GM12874 (cell line): ENCODE measurements at regions not wholly inside any gene's neighbourhood (a gene's known extent, or its start where the extent isn't known, plus 50 kb on each side); places are given as distances from the start of the nearest gene placed in this dataset.

Source experiments
- TF ChIP-seq, protein P1 (sequence below): IDR thresholded peaks from 2 replicates; pipeline ENCODE4 v1.5.1; 2011; ENCODE audit warnings: low read depth, mild to moderate bottlenecking, control low read depth, low read length, moderate library complexity; ENCODE audit not compliant: insufficient read depth

DNA sequence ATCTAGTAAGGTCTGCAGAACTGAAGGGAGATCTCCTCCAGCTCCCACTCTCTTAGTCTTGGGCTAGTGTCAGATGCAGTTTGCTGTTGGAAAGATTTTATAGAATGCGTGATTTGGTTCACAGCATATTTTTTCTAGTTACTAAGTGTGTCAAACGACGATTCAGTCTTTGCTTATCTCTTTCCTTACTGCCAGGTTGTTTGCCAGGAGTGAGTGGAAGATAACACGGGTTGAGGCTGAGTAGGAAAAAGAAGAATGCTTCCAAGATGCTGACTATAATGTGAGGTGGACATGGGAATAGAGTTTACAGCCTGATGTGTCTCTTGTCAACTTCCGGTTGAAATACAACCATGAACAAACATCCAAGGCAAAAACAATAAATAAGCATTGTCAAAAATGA, 141.4 kb downstream of the GDAP2 start:
- TF ChIP-seq, protein P1, sequence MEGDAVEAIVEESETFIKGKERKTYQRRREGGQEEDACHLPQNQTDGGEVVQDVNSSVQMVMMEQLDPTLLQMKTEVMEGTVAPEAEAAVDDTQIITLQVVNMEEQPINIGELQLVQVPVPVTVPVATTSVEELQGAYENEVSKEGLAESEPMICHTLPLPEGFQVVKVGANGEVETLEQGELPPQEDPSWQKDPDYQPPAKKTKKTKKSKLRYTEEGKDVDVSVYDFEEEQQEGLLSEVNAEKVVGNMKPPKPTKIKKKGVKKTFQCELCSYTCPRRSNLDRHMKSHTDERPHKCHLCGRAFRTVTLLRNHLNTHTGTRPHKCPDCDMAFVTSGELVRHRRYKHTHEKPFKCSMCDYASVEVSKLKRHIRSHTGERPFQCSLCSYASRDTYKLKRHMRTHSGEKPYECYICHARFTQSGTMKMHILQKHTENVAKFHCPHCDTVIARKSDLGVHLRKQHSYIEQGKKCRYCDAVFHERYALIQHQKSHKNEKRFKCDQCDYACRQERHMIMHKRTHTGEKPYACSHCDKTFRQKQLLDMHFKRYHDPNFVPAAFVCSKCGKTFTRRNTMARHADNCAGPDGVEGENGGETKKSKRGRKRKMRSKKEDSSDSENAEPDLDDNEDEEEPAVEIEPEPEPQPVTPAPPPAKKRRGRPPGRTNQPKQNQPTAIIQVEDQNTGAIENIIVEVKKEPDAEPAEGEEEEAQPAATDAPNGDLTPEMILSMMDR, result no peak

GRCh38 chr1:117793413-117793812, 136.0 kb downstream of the GDAP2 start:
- TF ChIP-seq, protein P1, result no peak

GRCh38 chr1:117794073-117794472, 135.3 kb downstream of the GDAP2 start:
- TF ChIP-seq, protein P1, result no peak

GRCh38 chr1:117795190-117795589, 134.2 kb downstream of the GDAP2 start:
- TF ChIP-seq, protein P1, result no peak

- TF ChIP-seq, protein P1, result no peak
Measured at GRCh38 chr1:117795792-117796191, 133.6 kb downstream of the GDAP2 start.

GRCh38 chr1:117796226-117796625, 133.2 kb downstream of the GDAP2 start:
- TF ChIP-seq, protein P1, result no peak

DNA sequence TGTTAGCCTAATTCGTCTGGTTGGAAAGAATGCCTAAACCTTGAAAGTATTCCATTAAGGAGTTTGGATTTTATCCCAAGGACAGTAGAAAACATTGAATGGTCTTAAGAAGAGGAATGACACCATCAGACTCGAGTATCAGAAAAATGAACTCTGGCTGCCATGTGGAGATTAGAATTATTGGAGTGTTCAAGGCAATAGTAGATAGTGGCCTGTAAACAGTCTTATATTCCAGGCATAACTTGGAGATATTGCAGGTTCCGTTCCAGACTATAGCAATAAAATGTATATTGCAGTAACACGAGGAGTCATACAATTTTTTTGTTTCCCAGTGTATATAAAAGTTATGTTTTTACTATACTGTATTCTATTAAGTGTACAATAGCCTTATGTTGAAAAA, 130.9 kb downstream of the GDAP2 start:
- TF ChIP-seq, protein P1, result no peak
